Spleen (tissue), 11 donors: ENCODE measurements at regions not wholly inside any gene's neighbourhood (a gene's known extent, or its start where the extent isn't known, plus 50 kb on each side); places are given as distances from the start of the nearest gene placed in this dataset.

Source experiments
- DNase-seq: peaks from one replicate; pipeline ENCODE4 v3.0.0-alpha.2; 2020
- H3K27ac ChIP-seq, 8 donors: fragments of 200-600 bp; sonication (generic) in 7 of 8; 1 replicate in 4 of 8; 2 replicates in 4 of 8; pipeline versions ENCODE4 v1.5.0 to v1.8.0; 2016 to 2021; ENCODE audit warnings: inconsistent platforms in 4 of 8, mild to moderate bottlenecking in 4 of 8, moderate library complexity in 1 of 8
- H3K27me3 ChIP-seq, 7 donors: fragments of 200-600 bp; sonication (generic) in 6 of 7; replicated peaks in 1 of 7; 1 replicate in 4 of 7; 2 replicates in 3 of 7; pipeline versions ENCODE4 v1.5.0 to v1.8.0; 2016 to 2021; ENCODE audit warnings: inconsistent platforms in 3 of 7, mild to moderate bottlenecking in 1 of 7
- H3K36me3 ChIP-seq, 6 donors: fragments of 200-600 bp; sonication (generic) in 5 of 6; 1 replicate in 4 of 6; 2 replicates in 2 of 6; pipeline versions ENCODE4 v1.5.0 to v1.8.0; 2016 to 2021; ENCODE audit warnings: inconsistent platforms in 2 of 6
- H3K4me1 ChIP-seq, 6 donors: fragments of 200-600 bp; sonication (generic) in 5 of 6; 1 replicate in 3 of 6; 2 replicates in 3 of 6; pipeline versions ENCODE4 v1.5.0 to v1.8.0; 2016 to 2021; ENCODE audit warnings: inconsistent platforms in 3 of 6
- H3K4me3 ChIP-seq, 8 donors: fragments of 200-600 bp; sonication (generic) in 7 of 8; 1 replicate in 4 of 8; 2 replicates in 4 of 8; pipeline versions ENCODE4 v1.5.0 to v1.8.0; 2016 to 2021; ENCODE audit warnings: inconsistent platforms in 4 of 8, mild to moderate bottlenecking in 4 of 8, moderate library complexity in 2 of 8
- H3K9me3 ChIP-seq, 8 donors: fragments of 200-600 bp; sonication (generic) in 7 of 8; 1 replicate in 4 of 8; 2 replicates in 4 of 8; pipeline versions ENCODE4 v1.5.0 to v1.8.0; 2016 to 2021; ENCODE audit warnings: inconsistent platforms in 4 of 8
- POLR2A ChIP-seq, 3 donors: fragments of 450-650 bp; IDR thresholded peaks; one replicate each; pipeline ENCODE4 v1.5.1; 2017; ENCODE audit warnings: antibody characterized with exemption in 3 of 3, mild to moderate bottlenecking in 1 of 3
- POLR2AphosphoS5 ChIP-seq, 3 donors: sonication (generic); formaldehyde crosslinking; IDR thresholded peaks; one replicate each; pipeline ENCODE4 v1.5.1; 2017; ENCODE audit warnings: antibody characterized with exemption in 3 of 3
- WGBS, 5 donors: extraction: QIAGEN DNeasy Blood & Tissue Kit in 3 of 5; methylation state at CpG; one replicate each; pipeline versions ENCODE4 v1.1.5 to v1.1.7; 2013 to 2018; 5-methylcytosine and 5-hydroxymethylcytosine counted together
- intact Hi-C: fragments of 100-400 bp; cut with DNase I; formaldehyde crosslinking; loops from one replicate; pipeline ENCODE4 v1.15.0; 2023; ENCODE audit warnings: low total_unique reads
- TF ChIP-seq, protein P1 (sequence below), 11 experiments: fragments of 200-600 bp in 7 of 11; fragments of 450-650 bp in 4 of 11; sonication (generic) in 4 of 11; IDR thresholded peaks in 8 of 11; conservative IDR thresholded peaks in 3 of 11; 1 replicate in 7 of 11; 2 replicates in 4 of 11; pipeline versions ENCODE4 v1.4.0 to v1.8.0; 2016 to 2021; ENCODE audit warnings: antibody characterized with exemption in 11 of 11, inconsistent platforms in 4 of 11, mild to moderate bottlenecking in 1 of 11
- donor health status: healthy with polysubstance abuse.
- donor health status: DM: no; HTN: no; CAD: no; lungs with moderate emphysema.
- donor health status: DM: no; HTN: no; CAD: no.
- donor health status: Bipolar disorder and iron deficiency.
- donor health status: healthy.
- donor health status: DM: no; HTN: no; CAD: no.
- donor health status: DM: yes; HTN: yes; CAD: no.

- peaks cover 0 to 10% (median 3%) of the 10 kb centered on the region in 8 donors for H3K9me3 ChIP-seq
- WGBS, 5 donors: 88 to 91% (median 89%) methylated on average over 8 of the region's 8 CpGs
- H3K27me3 ChIP-seq: no peaks in the 10 kb centered on the region
- no peak for DNase-seq
- intact Hi-C loops: no loop called here
- H3K4me3 ChIP-seq: no peak overlapping the region
- H3K4me1 ChIP-seq: peaks cover 10 to 87% (median 56%) of the 10 kb centered on the region in 6 donors
- TF ChIP-seq POLR2AphosphoS5 (IDR thresholded peaks at IDR 0.05) (no peak), POLR2A (IDR thresholded peaks at IDR 0.05) (no peak)
- TF ChIP-seq, protein P1, sequence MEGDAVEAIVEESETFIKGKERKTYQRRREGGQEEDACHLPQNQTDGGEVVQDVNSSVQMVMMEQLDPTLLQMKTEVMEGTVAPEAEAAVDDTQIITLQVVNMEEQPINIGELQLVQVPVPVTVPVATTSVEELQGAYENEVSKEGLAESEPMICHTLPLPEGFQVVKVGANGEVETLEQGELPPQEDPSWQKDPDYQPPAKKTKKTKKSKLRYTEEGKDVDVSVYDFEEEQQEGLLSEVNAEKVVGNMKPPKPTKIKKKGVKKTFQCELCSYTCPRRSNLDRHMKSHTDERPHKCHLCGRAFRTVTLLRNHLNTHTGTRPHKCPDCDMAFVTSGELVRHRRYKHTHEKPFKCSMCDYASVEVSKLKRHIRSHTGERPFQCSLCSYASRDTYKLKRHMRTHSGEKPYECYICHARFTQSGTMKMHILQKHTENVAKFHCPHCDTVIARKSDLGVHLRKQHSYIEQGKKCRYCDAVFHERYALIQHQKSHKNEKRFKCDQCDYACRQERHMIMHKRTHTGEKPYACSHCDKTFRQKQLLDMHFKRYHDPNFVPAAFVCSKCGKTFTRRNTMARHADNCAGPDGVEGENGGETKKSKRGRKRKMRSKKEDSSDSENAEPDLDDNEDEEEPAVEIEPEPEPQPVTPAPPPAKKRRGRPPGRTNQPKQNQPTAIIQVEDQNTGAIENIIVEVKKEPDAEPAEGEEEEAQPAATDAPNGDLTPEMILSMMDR (IDR thresholded peaks at IDR 0.05 in 8 of 11, conservative IDR thresholded peaks at IDR 0.05 in 3 of 11): no peak
- no peaks in the 10 kb centered on the region for H3K36me3 ChIP-seq
- peak overlapping the region in 2 of 8 donors; percentile 80 to 85 for H3K27ac ChIP-seq
These were observed 90.9 kb upstream of the CXCR4 start for GRCh38 chr2:136208682-136209420.

DNA sequence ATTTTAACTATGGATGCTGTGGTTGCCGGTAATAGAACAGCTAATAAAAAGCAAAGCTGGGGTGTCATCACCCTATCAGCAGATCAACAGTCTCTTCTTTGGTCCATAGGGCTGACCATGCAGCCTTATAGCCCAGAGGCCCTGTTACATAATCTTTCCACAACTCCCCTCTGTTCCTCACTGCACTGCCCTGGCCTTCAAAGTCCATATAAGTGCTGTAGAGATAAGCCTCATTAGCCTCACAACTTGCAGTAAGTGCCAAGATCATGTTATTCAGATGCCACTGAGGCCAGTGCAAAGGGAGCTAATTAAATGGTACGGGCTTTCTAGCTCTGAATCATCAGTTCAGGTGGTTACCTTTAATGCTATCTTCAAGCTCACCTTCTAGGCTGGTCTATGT is 89.7 kb upstream of the CXCR4 start:
- Histone ChIP-seq H3K9me3 (peaks cover 0 to 10% (median 6%) of the 10 kb centered on the region in 8 donors), H3K27ac (peak overlapping the region; percentile 33 to 86 (median 72)), H3K4me3 (no peak overlapping the region), H3K36me3 (no peaks in the 10 kb centered on the region), H3K4me1 (peaks cover 8 to 75% (median 49%) of the 10 kb centered on the region in 6 donors), H3K27me3 (no peaks in the 10 kb centered on the region)
- WGBS, 5 donors: 65 to 72% (median 68%) methylated on average over 2 of the region's 2 CpGs
- intact Hi-C loops: no loop called here
- DNase-seq: no peak
- TF ChIP-seq, protein P1 (IDR thresholded peaks at IDR 0.05 in 8 of 11, conservative IDR thresholded peaks at IDR 0.05 in 3 of 11): no peak
- TF ChIP-seq POLR2AphosphoS5 (IDR thresholded peaks at IDR 0.05): no peak
- no peak for TF ChIP-seq POLR2A (IDR thresholded peaks at IDR 0.05)

DNA sequence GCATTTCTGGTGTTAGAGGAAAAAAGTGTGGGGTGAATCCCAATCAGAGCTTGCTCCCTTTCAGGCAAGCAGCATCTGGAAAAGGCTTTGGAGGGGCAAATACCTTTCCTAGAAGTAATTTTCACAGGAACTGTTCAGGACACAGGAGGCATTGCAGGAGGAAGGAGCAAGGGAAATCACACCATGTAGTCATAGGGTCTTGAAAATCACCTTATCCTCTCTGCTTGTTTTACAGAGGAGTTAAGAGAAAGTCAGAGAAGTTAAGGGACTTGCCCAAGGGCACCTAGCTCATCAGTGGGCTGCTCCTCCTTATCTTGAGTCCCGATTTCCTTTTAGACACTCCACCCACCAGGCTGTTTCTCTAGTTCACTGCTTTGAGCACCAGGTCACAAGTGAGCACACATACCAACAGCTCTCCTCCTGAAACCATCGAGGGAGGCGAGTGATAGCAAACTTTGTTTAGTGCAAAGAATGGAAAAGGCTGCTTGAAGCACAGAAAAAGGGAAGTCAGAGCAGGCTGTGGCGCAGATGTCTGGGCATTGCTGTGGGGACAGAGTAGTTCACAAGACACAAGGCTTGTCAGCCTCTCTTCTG is 89.2 kb upstream of the CXCR4 start:
- Histone ChIP-seq H3K4me1 (peaks cover 8 to 70% (median 43%) of the 10 kb centered on the region in 6 donors), H3K27ac (peak overlapping the region; percentile 33 to 86 (median 72)), H3K36me3 (no peaks in the 10 kb centered on the region), H3K4me3 (peak overlapping the region in 1 of 8 donors; percentile 12), H3K27me3 (no peaks in the 10 kb centered on the region), H3K9me3 (peaks cover 0 to 16% (median 9%) of the 10 kb centered on the region in 8 donors)
- intact Hi-C loops: no loop called here
- TF ChIP-seq POLR2AphosphoS5 (IDR thresholded peaks at IDR 0.05): peak in 1 of 3 donors; percentile 85
- TF ChIP-seq, protein P1 (IDR thresholded peaks at IDR 0.05 in 8 of 11, conservative IDR thresholded peaks at IDR 0.05 in 3 of 11): peak in 1 of 11 experiments; percentile 13
- no peak for TF ChIP-seq POLR2A (IDR thresholded peaks at IDR 0.05)
- WGBS, 5 donors: 20 to 37% (median 30%) methylated on average over 4 of the region's 4 CpGs
- DNase-seq: peak; percentile 88

DNA sequence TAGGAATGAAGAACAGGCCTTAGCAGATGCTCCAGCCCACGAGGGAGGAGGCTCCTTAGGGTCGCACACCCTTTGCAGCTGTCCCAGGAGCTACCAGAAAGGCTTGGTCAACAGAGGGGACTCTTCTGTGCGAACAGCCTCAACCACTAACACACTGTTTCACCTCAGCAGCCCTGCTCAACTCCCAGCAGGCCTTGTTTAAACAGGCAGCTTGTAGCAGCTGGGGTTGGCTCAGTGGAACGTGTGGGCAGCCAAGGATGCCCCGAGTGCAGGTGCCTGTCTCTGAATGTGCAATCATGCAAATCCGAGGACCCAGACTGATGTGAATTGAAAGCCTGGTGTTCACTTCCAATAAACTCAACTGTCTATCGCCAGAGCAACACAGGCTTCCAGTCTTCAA is 88.7 kb upstream of the CXCR4 start:
- Histone ChIP-seq H3K4me1 (peaks cover 8 to 65% (median 38%) of the 10 kb centered on the region in 6 donors), H3K9me3 (peaks cover 0 to 21% (median 11%) of the 10 kb centered on the region in 8 donors), H3K27ac (peak overlapping the region; percentile 33 to 86 (median 72)), H3K4me3 (peak overlapping the region in 1 of 8 donors; percentile 12), H3K27me3 (no peaks in the 10 kb centered on the region), H3K36me3 (no peaks in the 10 kb centered on the region)
- WGBS, 5 donors: 59 to 76% (median 67%) methylated on average over 5 to 7 of the region's 7 CpGs
- intact Hi-C loops: no loop called here
- TF ChIP-seq POLR2A (IDR thresholded peaks at IDR 0.05) (peak in 1 of 3 donors; percentile 41), POLR2AphosphoS5 (IDR thresholded peaks at IDR 0.05) (peak; percentile 38 to 88 (median 86))
- TF ChIP-seq, protein P1 (IDR thresholded peaks at IDR 0.05 in 8 of 11, conservative IDR thresholded peaks at IDR 0.05 in 3 of 11): no peak
- DNase-seq: peak; percentile 92
